Loucy (cell line): ENCODE measurements at regions not wholly inside any gene's neighbourhood (a gene's known extent, or its start where the extent isn't known, plus 50 kb on each side); places are given as distances from the start of the nearest gene placed in this dataset.

ENCODE experiments used
- H2AFZ ChIP-seq: fragments of 200-600 bp; sonication (generic); 2 replicates; pipeline ENCODE4 v1.6.0; 2016; ENCODE audit warnings: antibody characterized with exemption, mild to moderate bottlenecking, low read length, moderate library complexity
- H3F3A ChIP-seq: fragments of 200-600 bp; 2 replicates; pipeline ENCODE4 v1.6.0; 2016; ENCODE audit warnings: antibody characterized with exemption, low read depth, mild to moderate bottlenecking
- H3K27me3 ChIP-seq: fragments of 200-600 bp; sonication (generic); 2 replicates; pipeline ENCODE4 v1.6.1; 2014; ENCODE audit warnings: low read length, mild to moderate bottlenecking; ENCODE audit not compliant: insufficient read depth, poor library complexity, severe bottlenecking
- H3K36me3 ChIP-seq: fragments of 200-600 bp; sonication (generic); 2 replicates; pipeline ENCODE4 v1.6.1; 2016; ENCODE audit warnings: low read length; ENCODE audit not compliant: insufficient read depth
- H3K4me1 ChIP-seq: fragments of 200-600 bp; sonication (generic); 2 replicates; pipeline ENCODE4 v1.5.1; 2014; ENCODE audit warnings: low read length, mild to moderate bottlenecking; ENCODE audit not compliant: insufficient read depth, poor library complexity, severe bottlenecking
- H3K4me2 ChIP-seq: fragments of 200-600 bp; sonication (generic); 2 replicates; pipeline ENCODE4 v1.6.0; 2014; ENCODE audit warnings: antibody characterized with exemption, low read length, low read depth, mild to moderate bottlenecking; ENCODE audit not compliant: poor library complexity, severe bottlenecking
- H3K4me3 ChIP-seq: fragments of 200-600 bp; sonication (generic); 2 replicates; pipeline ENCODE4 v1.5.1; 2014; ENCODE audit warnings: low read length, mild to moderate bottlenecking, mixed read lengths; ENCODE audit not compliant: poor library complexity, severe bottlenecking
- H3K79me2 ChIP-seq: fragments of 200-600 bp; sonication (generic); 2 replicates; pipeline ENCODE4 v1.6.1; 2014; ENCODE audit warnings: low read length; ENCODE audit not compliant: insufficient read depth
- H3K9ac ChIP-seq: fragments of 200-600 bp; sonication (generic); 2 replicates; pipeline ENCODE4 v1.6.0; 2014; ENCODE audit warnings: mild to moderate bottlenecking, low read depth, low read length, moderate library complexity; ENCODE audit not compliant: poor library complexity, severe bottlenecking
- H3K9me2 ChIP-seq: fragments of 200-600 bp; sonication (generic); replicated peaks from 2 replicates; pipeline ENCODE4 v1.6.1; 2016; ENCODE audit warnings: low read depth, low read length, mixed read lengths
- H3K9me3 ChIP-seq: fragments of 200-600 bp; sonication (generic); 2 replicates; pipeline ENCODE4 v1.6.1; 2014; ENCODE audit warnings: mild to moderate bottlenecking, antibody characterized with exemption, low read length, low read depth; ENCODE audit not compliant: insufficient read depth
- H4K20me1 ChIP-seq: fragments of 200-600 bp; sonication (generic); 2 replicates; pipeline ENCODE4 v1.6.0; 2014; ENCODE audit warnings: antibody characterized with exemption, low read length, mild to moderate bottlenecking; ENCODE audit not compliant: insufficient read depth, poor library complexity, severe bottlenecking
- EZH2phosphoT487 ChIP-seq: fragments of 200-600 bp; IDR thresholded peaks from 2 replicates; pipeline ENCODE4 v1.6.1; 2018; ENCODE audit warnings: antibody characterized with exemption, mild to moderate bottlenecking, moderate library complexity, borderline replicate concordance
- TF ChIP-seq, protein P1 (sequence below): fragments of 200-600 bp; sonication (generic); conservative IDR thresholded peaks from 2 replicates; pipeline ENCODE4 v1.5.1; 2014; ENCODE audit warnings: mild to moderate bottlenecking, antibody characterized with exemption, low read length

DNA sequence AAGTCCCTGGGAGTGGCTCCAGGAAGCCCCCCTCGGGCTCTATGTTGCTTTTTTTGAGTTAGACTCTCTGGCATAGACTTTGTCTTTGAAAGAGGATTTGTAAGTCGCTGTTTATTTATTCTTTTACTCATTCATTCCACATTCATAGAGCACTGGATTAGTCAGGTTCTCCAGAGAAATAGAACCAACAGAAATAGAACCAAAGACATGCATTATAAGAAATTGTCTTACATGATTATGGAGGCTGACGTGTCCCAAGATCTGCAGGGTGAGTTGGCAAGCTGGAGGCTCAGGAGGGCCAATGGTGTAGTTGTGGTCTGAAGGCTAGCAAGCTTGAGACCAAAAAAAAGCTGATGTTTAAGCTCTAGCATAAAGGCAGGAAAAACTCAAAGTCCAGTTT is 98.3 kb upstream of the CHD6 start:
- H3K36me3 ChIP-seq: no peaks in the 10 kb centered on the region
- H3K4me2 ChIP-seq: no peak overlapping the region
- H3K9me3 ChIP-seq: no peaks in the 10 kb centered on the region
- no peaks in the 10 kb centered on the region for H3F3A ChIP-seq
- no peak overlapping the region for H3K9ac ChIP-seq
- no peak overlapping the region for H2AFZ ChIP-seq
- no peak overlapping the region for H3K4me3 ChIP-seq
- H3K4me1 ChIP-seq: no peaks in the 10 kb centered on the region
- H3K9me2 ChIP-seq: no peaks in the 10 kb centered on the region
- H3K27me3 ChIP-seq: peaks cover 8% of the 10 kb centered on the region
- no peaks in the 10 kb centered on the region for H4K20me1 ChIP-seq
- TF ChIP-seq EZH2phosphoT487: no peak
- no peaks in the 10 kb centered on the region for H3K79me2 ChIP-seq

DNA sequence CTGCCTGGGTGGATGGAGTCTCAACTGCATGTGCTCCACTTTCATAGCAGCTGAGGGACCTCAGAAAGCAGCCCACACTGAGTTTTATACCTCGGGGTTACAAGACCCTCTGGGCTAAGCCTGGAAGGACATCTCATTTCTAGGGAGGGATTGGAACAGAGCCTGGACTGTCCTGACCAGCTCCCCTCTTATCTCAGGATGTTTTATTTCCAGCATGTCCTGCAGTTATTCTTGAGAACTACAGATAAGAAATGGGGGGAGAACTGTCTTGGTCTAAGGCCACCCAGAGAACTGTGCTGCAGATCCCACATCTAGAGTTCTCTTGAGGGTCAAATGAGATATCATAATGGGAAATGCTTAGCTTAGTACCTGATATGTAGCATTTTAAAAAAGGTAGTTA is 97.3 kb upstream of the CHD6 start:
- H3K27me3 ChIP-seq: peaks cover 8% of the 10 kb centered on the region
- no peaks in the 10 kb centered on the region for H3K4me1 ChIP-seq

DNA sequence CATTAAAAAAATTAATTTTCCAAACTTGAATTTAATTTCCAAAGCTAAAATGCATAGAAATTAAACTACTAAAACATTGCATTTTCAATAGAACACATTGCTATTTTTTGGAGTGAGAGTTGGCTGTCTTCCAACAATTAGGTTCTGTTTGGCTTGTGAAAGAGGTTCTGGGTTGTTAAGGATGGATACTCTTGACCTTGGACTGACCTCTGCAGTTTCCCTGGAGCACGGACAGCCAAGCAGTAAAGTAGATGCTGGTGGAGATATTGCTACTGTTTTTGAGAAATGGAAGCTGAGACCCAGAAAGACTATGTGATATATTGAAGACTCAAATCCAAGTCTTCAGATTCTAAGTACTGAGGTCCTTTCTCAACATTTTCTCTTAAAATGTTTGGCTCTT is 95.9 kb upstream of the CHD6 start:
- H3K9ac ChIP-seq: no peak overlapping the region
- TF ChIP-seq, protein P1, sequence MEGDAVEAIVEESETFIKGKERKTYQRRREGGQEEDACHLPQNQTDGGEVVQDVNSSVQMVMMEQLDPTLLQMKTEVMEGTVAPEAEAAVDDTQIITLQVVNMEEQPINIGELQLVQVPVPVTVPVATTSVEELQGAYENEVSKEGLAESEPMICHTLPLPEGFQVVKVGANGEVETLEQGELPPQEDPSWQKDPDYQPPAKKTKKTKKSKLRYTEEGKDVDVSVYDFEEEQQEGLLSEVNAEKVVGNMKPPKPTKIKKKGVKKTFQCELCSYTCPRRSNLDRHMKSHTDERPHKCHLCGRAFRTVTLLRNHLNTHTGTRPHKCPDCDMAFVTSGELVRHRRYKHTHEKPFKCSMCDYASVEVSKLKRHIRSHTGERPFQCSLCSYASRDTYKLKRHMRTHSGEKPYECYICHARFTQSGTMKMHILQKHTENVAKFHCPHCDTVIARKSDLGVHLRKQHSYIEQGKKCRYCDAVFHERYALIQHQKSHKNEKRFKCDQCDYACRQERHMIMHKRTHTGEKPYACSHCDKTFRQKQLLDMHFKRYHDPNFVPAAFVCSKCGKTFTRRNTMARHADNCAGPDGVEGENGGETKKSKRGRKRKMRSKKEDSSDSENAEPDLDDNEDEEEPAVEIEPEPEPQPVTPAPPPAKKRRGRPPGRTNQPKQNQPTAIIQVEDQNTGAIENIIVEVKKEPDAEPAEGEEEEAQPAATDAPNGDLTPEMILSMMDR: no peak
- no peak for TF ChIP-seq EZH2phosphoT487
- H3K27me3 ChIP-seq: peaks cover 8% of the 10 kb centered on the region
- no peaks in the 10 kb centered on the region for H3K36me3 ChIP-seq
- H4K20me1 ChIP-seq: no peaks in the 10 kb centered on the region
- H3K9me3 ChIP-seq: no peaks in the 10 kb centered on the region
- H2AFZ ChIP-seq: no peak overlapping the region
- no peaks in the 10 kb centered on the region for H3K9me2 ChIP-seq
- H3F3A ChIP-seq: no peaks in the 10 kb centered on the region
- H3K4me2 ChIP-seq: no peak overlapping the region
- no peaks in the 10 kb centered on the region for H3K79me2 ChIP-seq
- H3K4me3 ChIP-seq: no peak overlapping the region
- no peaks in the 10 kb centered on the region for H3K4me1 ChIP-seq

More for the DNA sequence above, 97.3 kb upstream of the CHD6 start:
- H3F3A ChIP-seq: no peaks in the 10 kb centered on the region
- no peaks in the 10 kb centered on the region for H3K36me3 ChIP-seq
- H3K4me2 ChIP-seq: no peak overlapping the region
- H4K20me1 ChIP-seq: no peaks in the 10 kb centered on the region
- H3K9ac ChIP-seq: no peak overlapping the region
- H3K9me2 ChIP-seq: no peaks in the 10 kb centered on the region
- no peaks in the 10 kb centered on the region for H3K79me2 ChIP-seq
- TF ChIP-seq, protein P1: no peak
- TF ChIP-seq EZH2phosphoT487: no peak
- no peak overlapping the region for H2AFZ ChIP-seq
- no peaks in the 10 kb centered on the region for H3K9me3 ChIP-seq
- H3K4me3 ChIP-seq: no peak overlapping the region

DNA sequence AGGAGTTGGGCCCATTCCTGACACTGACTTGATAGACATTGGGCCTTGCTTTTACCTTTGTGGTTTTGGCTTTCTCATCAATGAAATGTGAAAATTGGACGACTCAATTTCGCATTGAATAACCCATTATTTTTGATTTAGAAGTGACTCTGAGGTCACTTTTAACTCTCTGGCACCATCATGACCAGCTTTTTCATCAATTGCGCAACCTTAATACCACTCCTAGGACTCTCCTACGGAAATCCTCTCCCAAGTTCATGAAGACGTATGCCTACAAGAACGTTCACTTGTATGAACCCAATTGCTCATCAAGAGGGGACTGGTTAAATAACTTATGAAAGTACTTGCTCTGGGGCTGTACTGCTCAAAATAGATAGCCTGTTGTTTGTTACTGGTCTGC is 86.7 kb upstream of the CHD6 start:
- Histone ChIP-seq H3K4me3 (no peak overlapping the region), H3K9me2 (no peaks in the 10 kb centered on the region), H3K4me1 (no peaks in the 10 kb centered on the region), H2AFZ (no peak overlapping the region), H3K79me2 (no peaks in the 10 kb centered on the region), H3K9ac (no peak overlapping the region), H3K27me3 (no peaks in the 10 kb centered on the region), H3K36me3 (no peaks in the 10 kb centered on the region), H3F3A (no peaks in the 10 kb centered on the region), H3K4me2 (no peak overlapping the region), H3K9me3 (no peaks in the 10 kb centered on the region), H4K20me1 (no peaks in the 10 kb centered on the region)
- TF ChIP-seq, protein P1: no peak
- TF ChIP-seq EZH2phosphoT487: no peak
